A204.1 (cell line): ENCODE measurements at regions not wholly inside any gene's neighbourhood (a gene's known extent, or its start where the extent isn't known, plus 50 kb on each side); places are given as distances from the start of the nearest gene placed in this dataset.
"Not testable (repeated sequence)": the region's sequence is repeated elsewhere in the genome, so short reads cannot be mapped to it uniquely, and the experiment has no call there.

Experiments used
- FAIRE-seq: peaks from 2 replicates; lab custom pipeline; 2012; peaks lifted over from hg19 to GRCh38; lab: Jason Lieb, UNC

DNA sequence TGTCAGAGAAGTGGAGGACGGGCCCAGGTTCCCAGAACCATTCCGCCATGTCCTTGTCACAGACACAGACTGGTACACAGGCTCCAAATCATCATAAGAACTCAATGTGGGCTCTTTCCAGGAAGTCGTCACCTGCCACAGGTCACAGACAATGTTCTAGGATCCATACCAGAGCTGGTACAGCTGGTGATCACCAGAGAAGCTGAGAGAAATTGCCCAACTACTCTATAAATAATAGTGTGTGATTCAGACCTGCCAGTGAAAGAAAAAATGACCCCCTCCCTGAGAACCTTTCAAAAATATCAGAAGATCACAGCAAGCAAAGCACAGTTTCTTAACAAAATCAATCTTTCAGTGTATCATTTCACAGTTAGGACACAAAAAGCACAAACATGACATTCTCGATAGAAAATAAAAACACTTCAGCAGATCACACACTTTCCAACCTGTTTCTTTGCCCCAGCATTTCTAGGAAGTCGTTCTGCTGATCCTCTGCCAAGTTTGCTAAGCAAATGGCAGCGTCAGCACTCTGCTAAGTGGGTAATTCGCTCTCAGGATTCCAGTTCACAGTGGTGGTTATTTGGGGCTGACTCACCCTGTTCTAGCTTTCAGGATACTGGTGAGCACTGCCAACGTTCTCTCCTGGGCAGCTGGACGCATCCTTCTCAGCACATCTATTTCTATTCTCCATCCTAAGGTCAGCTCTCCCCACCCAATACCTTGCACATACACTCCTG lies 223.3 kb upstream of the SFSWAP start:
- no peak for FAIRE-seq

DNA sequence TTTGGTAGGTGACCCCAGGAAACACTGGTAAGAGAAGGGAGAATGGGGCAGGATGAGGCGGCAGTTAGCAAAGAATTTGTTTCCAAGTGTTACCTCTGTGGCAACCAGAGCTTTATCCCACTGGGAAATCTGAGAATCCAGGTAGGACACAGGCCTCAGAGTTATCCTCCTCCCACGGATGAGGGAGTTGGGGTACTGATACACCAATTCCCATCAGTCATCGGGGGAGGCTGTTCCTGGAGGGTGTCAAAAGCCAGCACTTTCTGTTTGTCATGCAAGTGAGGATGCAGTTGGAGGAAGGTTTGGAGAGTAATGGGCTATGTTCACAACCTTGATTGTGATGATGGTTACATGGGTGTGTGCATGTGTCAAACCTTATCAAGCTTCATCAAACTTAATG lies 221.2 kb upstream of the SFSWAP start:
- no peak for FAIRE-seq

GRCh38 chr12:131491155-131491554 lies 219.7 kb upstream of the SFSWAP start:
- FAIRE-seq, result no peak

DNA sequence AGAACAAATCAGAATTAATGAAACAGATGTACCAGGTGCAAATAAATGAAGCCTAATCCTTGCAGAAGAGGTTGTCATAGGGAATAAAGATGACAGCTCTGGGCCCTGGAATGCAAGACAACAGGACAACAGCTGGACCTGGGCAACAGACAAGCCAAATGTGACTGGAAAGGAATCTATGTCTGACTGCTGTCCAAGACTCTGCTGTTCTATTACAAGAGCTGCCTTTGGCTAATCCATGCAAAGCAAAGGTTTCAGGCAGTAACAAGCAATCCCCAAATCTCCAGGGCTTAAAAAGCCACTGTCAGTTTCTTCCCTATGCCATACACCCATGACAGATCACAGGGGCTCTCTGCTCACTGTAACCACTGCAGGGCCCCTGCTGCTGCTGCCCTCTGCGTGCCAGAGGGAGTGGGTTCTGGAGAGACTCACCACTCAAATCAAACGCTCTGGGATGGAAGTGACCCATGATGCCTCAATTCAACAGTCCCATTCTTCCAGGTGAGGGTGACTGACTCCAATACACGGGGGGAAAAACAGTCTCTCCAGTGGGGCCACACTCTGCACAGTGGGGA lies 218.9 kb upstream of the SFSWAP start:
- no peak for FAIRE-seq

- no peak for FAIRE-seq
Measured at GRCh38 chr12:131493068-131493826, 217.6 kb upstream of the SFSWAP start.

- no peak for FAIRE-seq
Measured at GRCh38 chr12:131494216-131494615, 216.7 kb upstream of the SFSWAP start.

- no peak for FAIRE-seq
Measured at GRCh38 chr12:131494741-131495524, 216.0 kb upstream of the SFSWAP start.

GRCh38 chr12:131497966-131498365 lies 212.9 kb upstream of the SFSWAP start:
- no peak for FAIRE-seq

- FAIRE-seq, result no peak
Measured at GRCh38 chr12:131499160-131499863, 211.6 kb upstream of the SFSWAP start.

- no peak for FAIRE-seq
Measured at GRCh38 chr12:131499864-131500190, 211.1 kb upstream of the SFSWAP start.

GRCh38 chr12:131500564-131500963 lies 210.3 kb upstream of the SFSWAP start:
- no peak for FAIRE-seq

DNA sequence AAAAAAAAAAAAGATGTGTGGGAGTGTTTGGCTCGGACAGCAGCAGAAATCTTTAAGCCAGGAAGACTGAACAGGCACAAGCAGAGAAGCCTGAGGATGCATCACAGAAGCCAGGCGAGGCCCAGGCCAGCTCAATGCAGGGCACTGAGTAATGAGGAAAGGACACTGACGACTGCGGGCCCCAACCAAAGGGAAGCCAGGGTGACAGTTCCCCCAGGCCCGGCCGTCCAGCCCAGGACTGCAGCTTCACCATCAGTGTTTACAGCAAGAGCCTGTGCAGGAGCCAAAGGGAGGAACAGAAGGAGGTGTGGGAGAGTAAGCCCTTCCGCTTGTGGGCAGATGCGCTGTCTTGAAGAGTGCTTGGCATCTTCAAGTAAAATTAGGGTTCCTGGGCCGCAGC lies 205.3 kb upstream of the SFSWAP start:
- no peak for FAIRE-seq

- no peak for FAIRE-seq
Measured at GRCh38 chr12:131506426-131506825, 204.5 kb upstream of the SFSWAP start.

GRCh38 chr12:131507094-131507493 lies 203.8 kb upstream of the SFSWAP start:
- FAIRE-seq, result no peak

DNA sequence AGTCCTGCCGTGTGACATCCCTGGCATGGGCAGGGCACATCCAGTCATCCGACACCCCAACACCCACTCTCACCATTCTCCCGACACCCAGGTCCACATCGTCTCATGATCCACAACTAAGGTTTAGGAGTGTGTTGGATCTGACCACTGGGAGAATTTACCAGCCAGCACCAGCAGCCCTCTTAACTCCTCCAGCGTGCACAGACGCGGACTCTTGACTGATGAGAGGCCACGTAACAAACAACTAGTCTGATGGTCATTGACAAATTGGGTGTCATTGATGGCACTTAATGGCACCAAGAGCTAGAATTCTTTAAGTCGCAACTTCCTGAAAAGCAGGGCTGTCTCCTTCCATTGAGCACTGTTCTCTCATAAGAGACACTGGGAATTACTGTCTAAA lies 203.0 kb upstream of the SFSWAP start:
- FAIRE-seq, result no peak

DNA sequence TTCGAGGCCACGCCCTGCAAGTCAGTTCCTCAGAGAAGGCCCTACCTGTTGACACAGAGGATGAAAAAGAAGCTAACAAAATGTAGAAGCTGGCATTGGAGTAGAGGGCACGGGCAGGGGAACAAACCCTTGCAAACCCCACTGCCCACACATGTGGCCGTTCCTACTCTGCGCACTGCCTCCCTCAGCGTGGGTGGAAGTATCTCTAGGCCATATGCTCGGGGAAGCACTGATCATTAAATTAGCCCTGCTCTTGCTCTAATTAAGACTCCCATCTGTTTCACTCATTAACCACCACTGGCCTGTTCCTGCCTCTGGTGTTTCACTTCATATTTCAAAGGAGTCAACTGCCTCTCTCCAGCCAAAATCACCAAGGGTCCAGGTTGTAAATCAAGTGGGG lies 201.2 kb upstream of the SFSWAP start:
- no peak for FAIRE-seq

DNA sequence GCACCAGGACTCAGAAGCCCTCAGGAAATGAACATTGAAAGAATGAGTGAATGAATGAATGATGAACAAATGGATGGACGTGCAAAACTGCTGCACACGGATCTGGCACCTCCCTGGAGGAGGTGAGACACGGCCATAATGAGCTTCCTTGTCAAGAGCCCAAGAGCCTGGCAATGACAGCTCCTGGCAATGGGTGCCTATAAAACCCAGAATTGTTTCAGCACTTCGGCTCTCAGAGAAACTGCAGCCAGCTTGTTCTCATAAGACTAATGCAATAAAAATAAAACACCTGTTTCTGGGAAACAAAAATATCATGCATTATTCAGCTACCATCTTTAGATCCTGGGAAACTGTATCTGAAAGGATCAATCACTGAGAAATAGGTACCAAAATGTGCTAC lies 200.5 kb upstream of the SFSWAP start:
- no peak for FAIRE-seq

DNA sequence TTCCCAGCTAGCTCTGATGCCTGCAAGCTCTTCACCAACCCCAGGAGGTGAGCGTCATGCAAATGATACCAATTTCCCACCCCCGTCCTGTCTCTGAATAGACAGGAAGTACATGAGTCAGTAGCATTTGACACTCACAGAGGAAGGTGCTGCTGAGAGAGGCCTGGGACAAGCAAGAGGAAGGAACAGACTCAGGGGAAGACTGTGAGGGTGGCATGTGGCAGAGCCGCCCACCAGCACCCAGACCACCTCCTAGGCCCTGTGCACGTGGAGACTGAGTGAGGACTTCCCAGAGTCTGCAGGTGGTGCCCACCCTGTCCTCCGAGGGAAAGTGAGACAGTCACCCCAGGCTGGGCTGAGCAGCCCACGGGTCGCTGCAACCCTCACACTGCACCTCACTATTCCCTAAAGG lies 199.5 kb upstream of the SFSWAP start:
- no peak for FAIRE-seq

GRCh38 chr12:131511803-131512561 lies 198.9 kb upstream of the SFSWAP start:
- no peak for FAIRE-seq

- FAIRE-seq, result no peak
Measured at GRCh38 chr12:131513606-131514005, 197.3 kb upstream of the SFSWAP start.

DNA sequence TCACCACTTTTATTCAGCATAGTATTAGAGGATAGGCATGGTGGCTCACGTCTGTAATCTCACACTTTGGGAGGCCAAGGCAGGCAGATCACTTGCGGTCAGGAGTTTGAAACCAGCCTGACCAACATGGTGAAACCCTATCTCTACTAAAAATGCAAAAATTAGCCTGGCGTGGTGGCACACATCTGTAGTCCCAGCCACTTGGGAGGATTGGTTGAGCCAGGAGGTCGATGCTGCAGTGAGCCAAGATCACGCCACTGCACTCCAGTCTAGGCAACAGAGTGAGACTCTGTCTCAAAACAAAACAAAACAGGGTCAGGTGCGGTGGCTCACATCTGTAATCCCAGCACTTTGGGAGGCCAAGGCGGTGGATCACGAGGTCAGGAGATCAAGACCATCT lies 190.3 kb upstream of the SFSWAP start:
- not testable (repeated sequence) for FAIRE-seq
